Neural cell (in vitro differentiated cells): ENCODE measurements at regions not wholly inside any gene's neighbourhood (a gene's known extent, or its start where the extent isn't known, plus 50 kb on each side); places are given as distances from the start of the nearest gene placed in this dataset.

Source experiments
- CTCF ChIP-seq: fragments of 450-650 bp; IDR thresholded peaks from 2 replicates; pipeline ENCODE4 v1.5.1; 2014; ENCODE audit warnings: antibody characterized with exemption, mild to moderate bottlenecking, moderate library complexity; ENCODE audit not compliant: poor library complexity, severe bottlenecking
- EP300 ChIP-seq: fragments of 450-650 bp; conservative IDR thresholded peaks from 2 replicates; pipeline ENCODE4 v1.6.1; 2014; ENCODE audit warnings: antibody characterized with exemption, mild to moderate bottlenecking, moderate library complexity; ENCODE audit not compliant: poor library complexity, severe bottlenecking
- EZH2 ChIP-seq: fragments of 200-600, 300-800 bp; shearing (Covaris generic), sonication (generic); IDR thresholded peaks from 2 replicates; pipeline ENCODE4 v1.6.1; 2014; ENCODE audit warnings: antibody characterized with exemption, low read length, borderline replicate concordance, mild to moderate bottlenecking; ENCODE audit not compliant: insufficient read depth, poor library complexity, severe bottlenecking
- MXI1 ChIP-seq: fragments of 450-650 bp; conservative IDR thresholded peaks from 2 replicates; pipeline ENCODE4 v1.6.1; 2014; ENCODE audit warnings: antibody characterized with exemption, mild to moderate bottlenecking; ENCODE audit not compliant: poor library complexity, severe bottlenecking
- REST ChIP-seq: IDR thresholded peaks from 2 replicates; pipeline ENCODE4 v1.6.1; 2012; ENCODE audit warnings: borderline replicate concordance
- SMC3 ChIP-seq: fragments of 450-650 bp; conservative IDR thresholded peaks from 2 replicates; pipeline ENCODE4 v1.6.1; 2014; ENCODE audit warnings: antibody characterized with exemption, mild to moderate bottlenecking, moderate library complexity; ENCODE audit not compliant: poor library complexity
- TAF1 ChIP-seq: IDR thresholded peaks from 2 replicates; pipeline ENCODE4 v1.6.1; 2012; ENCODE audit warnings: low read depth

GRCh38 chr4:33339762-33340161 lies 2619.6 kb downstream of the PCDH7 start:
- TF ChIP-seq REST (no peak), EP300 (no peak), CTCF (no peak), EZH2 (no peak), TAF1 (no peak), SMC3 (no peak), MXI1 (no peak)
